ENCODE measurements at regions not wholly inside any gene's neighbourhood (a gene's known extent, or its start where the extent isn't known, plus 50 kb on each side); places are given as distances from the start of the nearest gene placed in this dataset.

- Histone ChIP-seq H3K9me2 (ENCODE audit: insufficient read depth, low read length) (no peaks in the 10 kb centered on the region), H3F3A (ENCODE audit: insufficient read depth, low read length, poor library complexity, severe bottlenecking) (no peaks in the 10 kb centered on the region), H3K9ac (ENCODE audit: low read length) (no peak overlapping the region), H3K27me3 (ENCODE audit: insufficient read depth, low read depth, low read length) (no peaks in the 10 kb centered on the region), H3K9me3 (ENCODE audit: low read length) (no peaks in the 10 kb centered on the region), H3K79me2 (replicated peaks; ENCODE audit: insufficient read depth, low read length) (no peaks in the 10 kb centered on the region), H4K20me1 (ENCODE audit: insufficient read depth) (no peaks in the 10 kb centered on the region), H3K4me3 (ENCODE audit: low read length) (no peak overlapping the region), H3K4me2 (ENCODE audit: low read length) (no peak overlapping the region), H2AFZ (ENCODE audit: low read depth, low read length) (no peak overlapping the region), H3K27ac (ENCODE audit: low read length) (no peak overlapping the region), H3K36me3 (ENCODE audit: insufficient read depth, low read length) (no peaks in the 10 kb centered on the region)
- no peak for TF ChIP-seq RAD21 (conservative IDR thresholded peaks at IDR 0.05)
- TF ChIP-seq SMC3 (conservative IDR thresholded peaks at IDR 0.05; ENCODE audit: poor library complexity) = no peak
- no peak for TF ChIP-seq REST (IDR thresholded peaks at IDR 0.05; ENCODE audit: borderline replicate concordance)
- TF ChIP-seq TAF1 (IDR thresholded peaks at IDR 0.05; ENCODE audit: low read depth) = no peak
- no peak for TF ChIP-seq POLR2AphosphoS5 (IDR thresholded peaks at IDR 0.05)
- no peak for TF ChIP-seq EP300 (conservative IDR thresholded peaks at IDR 0.05; ENCODE audit: poor library complexity, severe bottlenecking)
These were observed 215.4 kb upstream of the RTL1 start for GRCh38 chr14:101118746-101119591.

GRCh38 chr14:101119830-101120571 lies 216.5 kb upstream of the RTL1 start:
- no peak overlapping the region for H3K27ac ChIP-seq (ENCODE audit: low read length)
- no peak overlapping the region for H3K4me3 ChIP-seq (ENCODE audit: low read length)
- H3K4me2 ChIP-seq (ENCODE audit: low read length) = no peak overlapping the region
- no peaks in the 10 kb centered on the region for H4K20me1 ChIP-seq (ENCODE audit: insufficient read depth)
- no peaks in the 10 kb centered on the region for H3K9me3 ChIP-seq (ENCODE audit: low read length)
- no peaks in the 10 kb centered on the region for H3K9me2 ChIP-seq (ENCODE audit: insufficient read depth, low read length)
- H3K27me3 ChIP-seq (ENCODE audit: insufficient read depth, low read depth, low read length) = no peaks in the 10 kb centered on the region
- H3K36me3 ChIP-seq (ENCODE audit: insufficient read depth, low read length) = no peaks in the 10 kb centered on the region
- no peak overlapping the region for H2AFZ ChIP-seq (ENCODE audit: low read depth, low read length)
- H3F3A ChIP-seq (ENCODE audit: insufficient read depth, low read length, poor library complexity, severe bottlenecking) = no peaks in the 10 kb centered on the region
- no peak overlapping the region for H3K9ac ChIP-seq (ENCODE audit: low read length)
- no peak for TF ChIP-seq MXI1 (conservative IDR thresholded peaks at IDR 0.05; ENCODE audit: poor library complexity, severe bottlenecking)
- peak; percentile 9 for TF ChIP-seq CTCF (IDR thresholded peaks at IDR 0.05; ENCODE audit: poor library complexity, severe bottlenecking)
- H3K79me2 ChIP-seq (replicated peaks; ENCODE audit: insufficient read depth, low read length) = no peaks in the 10 kb centered on the region

Data from neural cell (in vitro differentiated cells).